Body of pancreas (tissue), 4 donors: ENCODE measurements at regions not wholly inside any gene's neighbourhood (a gene's known extent, or its start where the extent isn't known, plus 50 kb on each side); places are given as distances from the start of the nearest gene placed in this dataset.

Experiments
- ATAC-seq: fragments of 150-250 bp; one replicate; pipeline ENCODE4 v1.9.1; 2016
- DNase-seq, 4 donors: peaks; one replicate each; pipeline ENCODE4 v3.0.0-alpha.2; 2019
- H3K27ac ChIP-seq, 4 donors: fragments of 200-600 bp; sonication (generic); 1 replicate in 3 of 4; 2 replicates in 1 of 4; pipeline versions ENCODE4 v1.5.1 to v1.6.1; 2016 to 2019; ENCODE audit warnings: mild to moderate bottlenecking in 1 of 4, mixed read lengths in 1 of 4, moderate library complexity in 1 of 4
- H3K27me3 ChIP-seq, 2 donors: fragments of 200-600 bp; sonication (generic); one replicate each; pipeline ENCODE4 v1.6.0; 2016; ENCODE audit warnings: mild to moderate bottlenecking in 1 of 2
- H3K36me3 ChIP-seq, 2 donors: fragments of 200-600 bp; sonication (generic); replicated peaks in 1 of 2; 2 replicates each; pipeline ENCODE4 v1.5.1; 2016; ENCODE audit warnings: low read depth in 2 of 2; ENCODE audit not compliant: insufficient read depth in 1 of 2
- H3K4me1 ChIP-seq: fragments of 200-600 bp; sonication (generic); one replicate; pipeline ENCODE4 v1.6.0; 2016
- H3K4me3 ChIP-seq, 2 donors: fragments of 200-600 bp; sonication (generic); 1 replicate in 1 of 2; 2 replicates in 1 of 2; pipeline ENCODE4 v1.5.1; 2016 to 2019
- H3K9me3 ChIP-seq, 3 donors: fragments of 200-600 bp; sonication (generic); 1 replicate in 2 of 3; 2 replicates in 1 of 3; pipeline ENCODE4 v1.5.1; 2016
- POLR2A ChIP-seq, 3 donors: fragments of 450-650 bp; IDR thresholded peaks; one replicate each; pipeline ENCODE4 v1.6.1; 2016; ENCODE audit warnings: antibody characterized with exemption in 3 of 3, mild to moderate bottlenecking in 2 of 3
- WGBS, 2 donors: methylation state at CpG; one replicate each; pipeline ENCODE4 v1.1.5; 2017; 5-methylcytosine and 5-hydroxymethylcytosine counted together
- intact Hi-C: fragments of 100-400 bp; cut with DNase I; formaldehyde crosslinking; loops from one replicate; pipeline ENCODE4 v1.15.1; 2023
- TF ChIP-seq, protein P1 (sequence below), 7 experiments: fragments of 450-650 bp in 4 of 7; fragments of 200-600 bp in 3 of 7; sonication (generic) in 3 of 7; IDR thresholded peaks; one replicate each; pipeline ENCODE4 v1.5.1; 2016 to 2019; ENCODE audit warnings: antibody characterized with exemption in 7 of 7

DNA sequence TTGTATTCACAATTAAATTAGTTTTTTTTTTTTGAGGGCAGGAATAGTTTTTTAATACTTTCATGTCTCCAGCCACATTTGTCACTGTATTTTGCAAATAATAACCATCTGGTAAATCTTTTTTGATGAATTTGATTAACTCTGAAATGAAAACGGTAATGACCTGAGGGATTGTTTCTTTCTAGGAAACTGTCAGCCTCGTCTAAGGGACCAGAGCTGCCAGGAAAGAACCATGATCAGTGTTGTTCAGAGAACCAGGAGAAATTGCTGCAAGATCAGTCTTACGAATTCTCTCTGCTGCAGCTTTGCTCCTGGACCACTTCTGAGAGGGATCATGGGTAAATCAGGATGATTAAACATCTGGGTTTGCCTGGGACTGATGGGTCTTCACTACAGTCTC is 114.5 kb upstream of the TAF11L2 start:
- no peaks in the 10 kb centered on the region for H3K36me3 ChIP-seq
- WGBS, 2 donors: 27 to 30% methylated on average over 3 of the region's 3 CpGs
- no peak overlapping the region for H3K4me3 ChIP-seq
- no peaks in the 10 kb centered on the region for H3K27me3 ChIP-seq
- ATAC-seq: no peak
- no peak overlapping the region for H3K27ac ChIP-seq
- no peaks in the 10 kb centered on the region for H3K9me3 ChIP-seq
- H3K4me1 ChIP-seq: no peaks in the 10 kb centered on the region
- no peak for DNase-seq
- intact Hi-C loops: no loop called here
- TF ChIP-seq, protein P1, sequence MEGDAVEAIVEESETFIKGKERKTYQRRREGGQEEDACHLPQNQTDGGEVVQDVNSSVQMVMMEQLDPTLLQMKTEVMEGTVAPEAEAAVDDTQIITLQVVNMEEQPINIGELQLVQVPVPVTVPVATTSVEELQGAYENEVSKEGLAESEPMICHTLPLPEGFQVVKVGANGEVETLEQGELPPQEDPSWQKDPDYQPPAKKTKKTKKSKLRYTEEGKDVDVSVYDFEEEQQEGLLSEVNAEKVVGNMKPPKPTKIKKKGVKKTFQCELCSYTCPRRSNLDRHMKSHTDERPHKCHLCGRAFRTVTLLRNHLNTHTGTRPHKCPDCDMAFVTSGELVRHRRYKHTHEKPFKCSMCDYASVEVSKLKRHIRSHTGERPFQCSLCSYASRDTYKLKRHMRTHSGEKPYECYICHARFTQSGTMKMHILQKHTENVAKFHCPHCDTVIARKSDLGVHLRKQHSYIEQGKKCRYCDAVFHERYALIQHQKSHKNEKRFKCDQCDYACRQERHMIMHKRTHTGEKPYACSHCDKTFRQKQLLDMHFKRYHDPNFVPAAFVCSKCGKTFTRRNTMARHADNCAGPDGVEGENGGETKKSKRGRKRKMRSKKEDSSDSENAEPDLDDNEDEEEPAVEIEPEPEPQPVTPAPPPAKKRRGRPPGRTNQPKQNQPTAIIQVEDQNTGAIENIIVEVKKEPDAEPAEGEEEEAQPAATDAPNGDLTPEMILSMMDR (IDR thresholded peaks at IDR 0.05): no peak
- TF ChIP-seq POLR2A (IDR thresholded peaks at IDR 0.05): no peak

DNA sequence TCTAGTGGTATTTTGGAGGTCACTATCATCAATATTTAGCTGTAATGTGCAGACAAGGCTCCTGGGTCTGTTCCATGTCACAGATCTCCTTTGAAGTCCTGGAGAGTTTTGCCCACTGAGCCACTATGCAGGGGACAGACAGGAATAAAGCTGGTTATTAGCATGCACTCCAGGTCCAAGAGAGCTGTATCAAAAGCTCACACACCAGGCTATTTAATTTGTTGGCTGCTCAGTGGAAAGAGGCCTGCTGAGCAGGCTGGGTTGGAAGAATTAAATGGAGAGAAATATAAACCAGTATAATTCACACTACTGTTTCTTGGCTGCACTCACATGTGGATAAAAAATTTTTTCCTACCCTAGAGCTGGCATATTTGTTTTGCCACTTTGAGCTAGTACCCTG is 113.8 kb upstream of the TAF11L2 start:
- TF ChIP-seq POLR2A (IDR thresholded peaks at IDR 0.05): no peak
- TF ChIP-seq, protein P1 (IDR thresholded peaks at IDR 0.05): no peak
- intact Hi-C loops: no loop called here
- no peak overlapping the region for H3K4me3 ChIP-seq
- ATAC-seq: no peak
- H3K27ac ChIP-seq: no peak overlapping the region
- H3K27me3 ChIP-seq: no peaks in the 10 kb centered on the region
- DNase-seq: no peak
- no peaks in the 10 kb centered on the region for H3K4me1 ChIP-seq
- H3K9me3 ChIP-seq: no peaks in the 10 kb centered on the region
- H3K36me3 ChIP-seq: no peaks in the 10 kb centered on the region

DNA sequence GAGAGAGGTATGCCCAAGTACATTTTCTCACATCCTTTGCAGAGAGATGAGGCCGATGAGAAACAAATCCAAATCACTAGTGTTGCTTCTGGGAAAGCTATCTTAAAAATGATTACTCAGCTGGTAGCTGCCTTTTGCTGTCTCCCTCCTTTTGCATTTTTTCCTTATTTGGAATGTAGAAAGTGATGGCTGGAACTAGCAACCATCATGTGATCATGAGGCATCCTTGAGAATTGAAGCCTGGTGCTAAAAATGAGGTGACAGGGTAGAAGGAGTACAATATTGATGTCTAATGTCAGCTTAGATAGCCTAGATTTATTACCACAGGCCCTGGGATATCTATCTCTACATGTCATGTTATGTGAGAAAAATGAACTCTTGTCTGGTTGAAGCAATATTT is 109.3 kb upstream of the TAF11L2 start:
- no peak for DNase-seq
- intact Hi-C loops: no loop called here
- H3K4me3 ChIP-seq: no peak overlapping the region
- no peaks in the 10 kb centered on the region for H3K4me1 ChIP-seq
- WGBS, 2 donors: 75 to 93% methylated on average over 1 of the region's 1 CpG
- no peak overlapping the region for H3K27ac ChIP-seq
- TF ChIP-seq, protein P1 (IDR thresholded peaks at IDR 0.05): no peak
- TF ChIP-seq POLR2A (IDR thresholded peaks at IDR 0.05): no peak
- H3K27me3 ChIP-seq: no peaks in the 10 kb centered on the region
- ATAC-seq: no peak
- no peaks in the 10 kb centered on the region for H3K9me3 ChIP-seq
- H3K36me3 ChIP-seq: no peaks in the 10 kb centered on the region

DNA sequence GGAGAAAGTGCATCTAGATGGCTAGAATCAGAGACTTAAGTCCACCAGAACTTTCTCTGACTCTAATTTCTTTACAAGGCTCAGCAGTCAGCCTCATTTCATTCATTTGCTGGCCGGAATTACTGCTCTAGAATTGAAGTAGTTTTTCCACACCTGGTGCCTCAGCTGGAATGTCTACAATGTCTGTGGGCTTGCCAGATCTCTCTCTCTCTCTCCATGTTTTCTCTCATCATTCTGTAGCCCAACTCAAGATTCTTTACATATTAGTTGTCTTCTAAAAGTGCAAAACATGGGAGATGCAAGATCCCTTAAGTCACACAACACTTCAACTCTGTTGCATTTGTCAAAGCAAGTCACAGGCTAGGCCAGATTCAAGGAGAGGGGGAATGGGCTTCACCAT is 103.9 kb upstream of the TAF11L2 start:
- no peak for DNase-seq
- Histone ChIP-seq H3K27ac (no peak overlapping the region), H3K36me3 (no peaks in the 10 kb centered on the region), H3K27me3 (no peaks in the 10 kb centered on the region), H3K4me3 (no peak overlapping the region), H3K4me1 (no peaks in the 10 kb centered on the region), H3K9me3 (no peaks in the 10 kb centered on the region)
- TF ChIP-seq, protein P1 (IDR thresholded peaks at IDR 0.05): no peak
- TF ChIP-seq POLR2A (IDR thresholded peaks at IDR 0.05): no peak
- intact Hi-C loops: no loop called here
- no peak for ATAC-seq
- WGBS, 2 donors: 26 to 42% methylated on average over 1 of the region's 1 CpG

DNA sequence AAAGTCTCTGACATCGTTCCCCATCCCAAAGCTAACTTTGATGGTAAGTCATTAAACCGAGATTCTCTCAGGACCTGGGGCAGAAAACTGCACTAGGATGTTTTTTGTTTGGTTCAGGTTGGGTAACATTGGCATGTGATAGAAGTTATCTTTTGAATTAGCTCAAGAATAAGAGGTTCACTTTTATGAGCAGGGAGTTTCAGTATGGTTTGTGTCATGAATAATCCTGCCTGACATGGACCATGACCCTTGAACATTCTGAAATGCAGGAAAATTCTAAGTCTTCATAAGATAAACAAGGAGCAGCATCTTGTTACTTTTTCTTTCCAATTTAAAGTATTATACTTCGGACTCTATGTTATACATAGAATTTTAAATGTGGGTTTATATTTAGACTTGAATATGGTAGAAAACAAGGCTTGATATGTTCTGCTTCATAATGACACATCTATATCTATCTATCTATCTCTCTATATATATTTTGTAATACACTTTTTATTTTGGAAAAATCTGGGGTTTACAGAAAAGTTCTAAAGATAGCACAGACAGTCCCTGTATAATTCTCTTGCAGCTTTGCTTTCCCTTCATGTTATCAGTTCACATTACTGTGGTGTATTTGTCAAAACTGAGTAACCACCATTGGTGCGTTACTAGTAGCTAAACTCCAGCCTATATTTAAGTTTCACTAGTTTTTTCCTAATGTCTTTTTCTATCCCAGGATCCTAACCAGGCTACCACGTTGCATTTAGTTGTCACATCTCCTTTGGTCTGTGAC is 102.7 kb upstream of the TAF11L2 start:
- no peak overlapping the region for H3K4me3 ChIP-seq
- 51 to 60% methylated on average over 5 of the region's 5 CpGs for WGBS, 2 donors
- H3K4me1 ChIP-seq: no peaks in the 10 kb centered on the region
- H3K9me3 ChIP-seq: no peaks in the 10 kb centered on the region
- TF ChIP-seq, protein P1 (IDR thresholded peaks at IDR 0.05): no peak
- TF ChIP-seq POLR2A (IDR thresholded peaks at IDR 0.05): no peak
- H3K27ac ChIP-seq: no peak overlapping the region
- ATAC-seq: no peak
- H3K27me3 ChIP-seq: no peaks in the 10 kb centered on the region
- H3K36me3 ChIP-seq: no peaks in the 10 kb centered on the region
- no peak for DNase-seq
- intact Hi-C loops: no loop called here
